A172 (cell line): ENCODE measurements at regions not wholly inside any gene's neighbourhood (a gene's known extent, or its start where the extent isn't known, plus 50 kb on each side); places are given as distances from the start of the nearest gene placed in this dataset.

ENCODE experiments used
- DNase-seq: peaks from one replicate; pipeline ENCODE4 v3.0.0-alpha.2; 2015; ENCODE audit warnings: low spot score

- DNase-seq, result no peak
Measured at GRCh38 chr9:79889369-79889768, 317.6 kb downstream of the TLE4 start.

DNA sequence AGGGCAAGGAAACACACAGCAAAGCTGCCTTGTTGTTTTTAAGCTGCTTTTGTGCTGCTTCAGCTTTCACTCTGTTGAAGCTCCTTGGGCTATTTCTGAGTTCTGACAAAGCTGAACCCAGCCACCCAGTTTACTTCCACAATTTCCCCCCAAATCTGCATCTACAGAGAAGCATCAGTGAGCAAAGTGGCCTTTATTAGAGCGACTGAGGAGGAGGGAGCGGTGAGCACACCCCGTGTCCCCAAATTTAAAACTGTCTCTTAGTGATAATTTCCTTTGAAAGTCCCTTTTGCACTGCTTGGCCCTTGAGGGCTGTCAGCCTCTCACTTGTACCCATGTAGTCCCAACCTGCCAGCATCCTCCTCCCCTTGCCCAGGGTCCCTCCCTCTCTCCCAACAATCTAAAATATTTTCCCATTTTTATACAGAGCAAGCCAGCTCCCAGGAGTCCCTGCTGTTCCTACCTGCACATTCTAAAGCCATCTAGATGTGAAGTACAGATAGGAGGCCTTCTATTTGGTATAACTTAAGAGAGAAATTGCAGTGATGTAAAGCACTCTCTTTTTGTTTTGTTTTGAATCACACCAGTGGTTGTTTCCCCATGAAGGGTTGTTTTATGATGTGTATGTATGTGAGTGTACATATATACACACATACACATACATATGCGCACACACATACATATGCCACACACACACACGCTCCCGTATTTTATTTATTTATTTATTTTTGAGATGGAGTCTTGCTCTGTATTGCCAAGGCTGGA lies 313.5 kb downstream of the TLE4 start:
- no peak for DNase-seq

GRCh38 chr9:79884546-79884945 lies 312.8 kb downstream of the TLE4 start:
- DNase-seq, result no peak

DNA sequence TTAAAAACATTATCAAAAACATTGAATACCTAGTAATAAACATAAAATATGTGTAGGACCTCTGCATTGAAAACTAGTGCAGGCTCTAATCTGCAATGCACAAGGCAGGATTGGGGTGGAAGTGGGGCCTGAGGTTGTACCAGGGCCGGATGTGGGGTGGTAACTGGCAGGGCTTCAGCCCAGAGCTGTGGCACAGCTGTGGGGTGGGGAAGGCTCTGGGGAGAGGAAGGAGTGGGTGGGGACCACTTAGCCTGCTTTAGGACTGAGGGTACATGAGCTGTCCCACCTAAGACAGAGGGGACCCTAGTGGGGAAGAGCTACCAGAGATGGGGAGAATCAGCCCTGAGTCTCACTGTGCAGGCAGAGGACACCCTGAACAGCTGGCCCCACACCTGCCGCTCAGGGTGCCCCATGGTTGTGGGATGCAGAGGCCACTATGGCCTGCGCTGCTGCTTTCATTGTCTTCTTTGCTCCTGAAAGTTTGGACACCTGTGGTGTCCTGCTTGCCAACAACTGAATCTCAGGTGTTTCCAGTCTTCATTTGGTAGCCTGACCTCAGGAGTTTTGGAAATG lies 311.4 kb downstream of the TLE4 start:
- no peak for DNase-seq

- DNase-seq, result no peak
Measured at GRCh38 chr9:79880626-79881025, 308.9 kb downstream of the TLE4 start.

- no peak for DNase-seq
Measured at GRCh38 chr9:79877943-79878602, 306.3 kb downstream of the TLE4 start.

DNA sequence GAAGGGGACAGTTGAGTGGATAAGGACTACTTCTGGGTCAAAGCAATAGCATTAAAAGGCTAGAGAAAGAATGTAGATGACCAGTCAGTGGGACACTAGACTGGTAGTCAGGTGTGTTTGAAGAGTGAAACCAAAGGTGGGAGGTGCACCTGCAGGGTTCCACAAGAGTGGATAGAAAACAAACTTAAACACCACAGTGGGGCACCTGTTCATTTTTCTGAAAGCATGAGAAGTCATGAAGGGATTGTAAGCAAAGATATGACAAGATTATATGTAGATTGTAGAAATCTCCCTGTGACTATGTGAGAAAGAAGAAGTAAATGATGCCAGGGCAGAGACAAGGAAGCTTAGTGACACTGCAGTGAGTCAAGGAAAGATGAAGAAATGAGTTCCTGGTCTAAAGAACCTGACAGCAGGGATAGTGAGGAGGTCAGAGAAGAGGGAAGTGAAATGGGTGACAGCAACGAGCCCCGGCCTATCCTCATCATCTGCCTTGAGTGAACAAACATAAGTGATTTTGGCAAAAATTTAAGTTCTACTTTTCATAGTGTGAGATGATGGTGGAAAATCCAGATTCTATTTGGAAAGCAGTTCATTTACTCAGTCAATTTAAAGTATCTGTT lies 296.9 kb downstream of the TLE4 start:
- no peak for DNase-seq

DNA sequence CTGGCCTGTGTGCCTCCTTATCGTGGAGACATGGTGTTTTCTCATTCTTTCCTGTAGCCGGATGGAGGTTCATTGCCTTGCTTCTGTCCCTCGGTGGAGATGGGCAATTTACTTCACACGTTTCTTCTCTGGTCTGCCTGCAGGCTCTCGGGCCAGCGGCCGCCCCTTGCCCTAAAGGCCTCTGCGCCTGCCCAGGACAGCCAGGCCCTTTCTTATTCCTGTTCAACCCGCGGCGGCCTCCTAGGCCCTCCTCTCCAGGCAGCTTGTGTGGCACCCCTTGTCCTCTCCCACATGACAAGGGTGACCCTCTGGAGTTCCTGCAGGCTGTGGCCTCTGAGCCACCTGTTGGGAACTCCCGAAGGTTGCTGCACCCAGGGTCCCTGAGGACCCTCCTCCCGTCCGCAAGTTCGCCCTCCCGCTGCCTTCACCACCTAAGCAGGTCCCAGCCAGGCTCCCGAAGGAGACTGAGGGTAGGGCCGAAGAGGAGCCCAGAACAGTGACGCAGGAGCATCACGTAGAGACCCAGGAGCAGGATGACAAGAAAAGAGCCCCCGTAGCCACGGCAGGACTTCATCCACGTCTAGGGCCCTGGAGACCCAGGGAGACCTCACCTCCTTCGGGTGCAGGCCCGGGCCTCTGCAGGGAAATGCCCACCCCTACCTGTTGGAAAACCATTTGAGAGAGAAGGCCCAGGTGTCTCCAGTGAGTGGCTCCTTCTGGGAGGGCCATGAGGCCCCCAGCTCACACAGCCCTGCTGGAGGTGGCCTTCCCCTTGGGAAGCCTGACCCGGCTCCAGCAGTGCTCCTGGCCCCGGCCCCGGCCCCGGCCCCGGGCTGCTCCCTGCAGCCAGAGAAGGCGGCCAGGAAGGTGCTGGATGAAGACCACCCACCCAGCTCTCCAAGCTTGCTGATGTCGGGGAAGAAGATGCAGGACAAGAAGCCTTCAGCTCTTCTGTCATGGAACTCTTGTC lies 291.4 kb downstream of the TLE4 start:
- DNase-seq, result no peak

DNA sequence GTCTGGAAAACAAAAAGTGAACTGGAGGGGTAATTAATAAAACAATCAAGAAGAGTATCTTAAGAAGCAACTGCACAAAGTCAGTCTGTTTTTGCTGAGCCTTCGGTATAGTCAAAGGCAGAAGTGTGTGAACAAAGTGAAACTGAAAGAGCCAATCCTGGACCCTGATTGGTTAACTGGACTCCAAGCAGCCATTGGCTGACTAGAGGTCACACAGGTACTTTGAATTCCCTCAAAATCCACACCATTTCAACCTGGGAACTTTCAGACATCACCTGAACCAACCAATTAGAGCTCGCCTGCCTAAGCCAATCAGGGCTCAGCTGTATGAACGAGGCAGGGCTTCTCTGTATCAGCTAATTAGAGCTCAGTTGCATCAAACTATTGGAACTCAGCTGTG lies 286.7 kb downstream of the TLE4 start:
- peak; percentile 96 for DNase-seq

DNA sequence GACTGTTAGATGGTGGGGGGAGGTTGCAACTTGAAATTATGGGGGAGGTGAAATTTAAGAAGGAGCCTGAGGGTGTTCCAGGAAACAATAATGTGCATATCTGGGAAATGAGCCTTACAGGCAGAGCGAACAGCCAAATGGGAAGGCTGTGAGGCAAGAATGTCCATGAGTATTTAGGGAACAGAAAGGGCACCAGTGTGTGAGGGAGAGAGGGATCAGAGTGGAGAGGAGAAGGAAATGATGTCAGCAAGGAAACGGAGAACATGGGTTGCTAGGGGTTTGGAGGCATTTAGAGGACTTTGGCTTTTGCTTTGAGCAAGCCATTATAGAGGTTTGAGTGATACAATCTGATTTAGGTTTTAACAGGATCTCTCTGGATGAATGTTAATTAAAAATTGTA lies 285.4 kb downstream of the TLE4 start:
- DNase-seq, result peak; percentile 16

DNA sequence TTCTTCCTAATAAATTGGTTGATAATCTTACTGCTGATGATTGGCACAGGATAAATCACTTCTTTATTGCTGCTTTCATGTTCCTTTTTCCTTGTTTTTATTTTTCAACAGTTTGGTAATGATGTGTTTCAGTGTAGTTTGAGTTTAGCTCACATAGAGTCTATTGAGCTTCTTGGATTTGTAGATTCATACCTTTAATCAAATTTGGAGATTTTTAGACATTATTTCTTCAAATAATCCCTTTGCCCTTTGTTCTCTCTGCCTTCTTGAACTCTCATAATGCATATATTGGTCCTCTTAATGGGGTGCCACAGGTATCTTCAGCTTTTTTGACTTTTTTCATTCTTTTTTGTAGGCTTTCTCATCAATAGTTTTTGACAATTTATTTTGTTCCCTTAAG lies 275.3 kb downstream of the TLE4 start:
- DNase-seq, result no peak

- DNase-seq, result no peak
Measured at GRCh38 chr9:79829566-79830302, 258.0 kb downstream of the TLE4 start.

- DNase-seq, result no peak
Measured at GRCh38 chr9:79824265-79824664, 252.5 kb downstream of the TLE4 start.

- DNase-seq, result no peak
Measured at GRCh38 chr9:79817438-79818004, 245.8 kb downstream of the TLE4 start.

DNA sequence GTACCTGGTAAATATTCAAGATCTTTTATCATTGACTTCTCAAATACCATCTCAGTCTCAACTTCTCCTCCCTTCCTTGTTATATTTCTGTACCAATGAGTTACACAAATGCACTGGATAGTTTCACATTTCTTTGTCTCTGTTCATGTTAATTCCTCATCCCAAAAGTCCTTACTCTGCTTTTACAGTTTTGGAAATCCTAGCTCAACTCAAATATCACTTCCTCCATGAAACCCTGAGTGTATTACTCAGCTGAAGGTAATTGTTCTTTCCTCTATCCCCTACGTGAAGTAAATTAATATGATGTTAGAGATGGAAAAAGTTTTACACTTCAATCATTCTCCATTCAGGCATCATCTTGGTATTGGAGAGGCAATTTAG lies 241.5 kb downstream of the TLE4 start:
- no peak for DNase-seq

DNA sequence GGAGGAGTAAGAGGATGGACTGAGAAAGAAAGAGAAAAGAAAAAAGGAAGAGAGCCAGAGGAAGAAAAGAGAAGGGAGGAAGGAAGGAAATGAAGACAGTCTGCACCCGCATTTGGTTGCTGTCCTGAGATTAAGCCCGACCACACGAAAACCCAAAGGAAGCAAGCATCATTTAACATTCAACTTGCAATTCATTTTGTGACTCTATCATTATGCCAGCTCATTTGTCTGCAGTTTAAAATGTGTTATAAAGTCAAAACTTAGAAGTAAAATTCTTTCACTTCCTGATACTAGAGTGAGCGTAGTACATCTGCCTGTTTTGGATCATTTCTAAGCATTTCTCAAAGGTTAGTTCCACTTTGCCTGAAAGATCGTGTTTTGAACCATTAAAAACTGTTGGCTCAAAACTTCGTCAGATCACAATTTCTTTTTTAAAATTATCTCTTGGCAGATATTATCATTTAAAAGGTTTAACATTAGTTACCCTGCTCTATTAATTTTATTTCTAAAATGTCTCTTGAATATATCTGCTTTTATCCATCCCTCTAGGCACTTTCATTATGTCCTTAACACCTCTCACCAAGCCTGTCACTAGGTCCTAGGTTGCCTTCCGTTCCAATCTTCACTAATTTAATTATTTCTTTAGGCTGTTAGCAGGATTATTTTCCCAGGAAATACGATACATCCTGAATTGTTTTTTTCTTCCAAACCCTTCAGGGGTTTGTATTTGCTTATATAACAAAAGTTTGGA lies 240.9 kb downstream of the TLE4 start:
- DNase-seq, result peak; percentile 18

- peak; percentile 13 for DNase-seq
Measured at GRCh38 chr9:79812099-79812498, 240.3 kb downstream of the TLE4 start.

GRCh38 chr9:79809931-79810330 lies 238.2 kb downstream of the TLE4 start:
- DNase-seq, result peak; percentile 92

DNA sequence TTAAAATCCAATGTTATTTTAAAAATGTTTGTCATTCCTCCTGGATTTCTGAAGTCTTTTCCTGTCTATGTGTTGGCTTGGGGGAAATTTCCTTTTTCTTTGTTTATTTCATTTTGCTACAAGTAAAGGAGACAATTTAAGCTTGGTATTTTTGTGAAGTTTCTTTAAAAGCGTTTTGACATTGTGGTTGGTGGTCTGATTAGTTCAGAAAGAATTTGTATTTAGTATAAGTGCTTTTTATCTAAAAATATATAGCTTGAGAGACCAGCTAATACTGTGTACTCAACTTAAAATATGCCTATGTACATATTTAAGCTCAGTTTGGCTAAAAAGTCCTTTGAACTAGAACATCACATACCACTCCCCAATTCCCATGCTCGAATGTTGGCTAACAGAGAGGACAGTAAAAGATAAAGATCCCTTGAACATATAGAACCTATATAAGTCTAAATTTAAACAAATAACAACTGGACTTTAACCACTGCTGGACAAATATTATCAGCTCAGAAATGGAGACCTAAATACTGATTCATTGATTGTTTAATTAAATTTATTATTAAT lies 237.6 kb downstream of the TLE4 start:
- DNase-seq, result no peak
